WTC11 (cell line): ENCODE measurements at regions not wholly inside any gene's neighbourhood (a gene's known extent, or its start where the extent isn't known, plus 50 kb on each side); places are given as distances from the start of the nearest gene placed in this dataset.

ENCODE experiments used
- CREM ChIP-seq: sonication (generic); formaldehyde crosslinking; IDR thresholded peaks from 2 replicates; pipeline ENCODE4 v1.8.1; 2022; ENCODE audit warnings: mild to moderate bottlenecking, missing genetic modification reagents, moderate library complexity
- CTCF ChIP-seq: fragments of 200-600 bp; IDR thresholded peaks from 2 replicates; pipeline ENCODE4 v1.8.0; 2022; ENCODE audit warnings: antibody characterized with exemption
- GABPB1 ChIP-seq: sonication (generic); formaldehyde crosslinking; IDR thresholded peaks from 2 replicates; pipeline ENCODE4 v1.8.1; 2023; ENCODE audit warnings: mild to moderate bottlenecking, missing genetic modification reagents
- NR2C2 ChIP-seq: sonication (generic); formaldehyde crosslinking; IDR thresholded peaks from 2 replicates; pipeline ENCODE4 v1.8.0; 2022; ENCODE audit warnings: mild to moderate bottlenecking, missing genetic modification reagents
- NR3C1 ChIP-seq: sonication (generic); formaldehyde crosslinking; conservative IDR thresholded peaks from 2 replicates; pipeline ENCODE4 v1.8.1; 2023; ENCODE audit warnings: low read depth, mild to moderate bottlenecking, missing genetic modification reagents
- PRRX2 ChIP-seq: fragments of 250-450 bp; sonication (Bioruptor Pico); IDR thresholded peaks from 2 replicates; pipeline ENCODE4 v1.8.0; 2021; ENCODE audit warnings: mild to moderate bottlenecking
- ZNF232 ChIP-seq: sonication (generic); formaldehyde crosslinking; IDR thresholded peaks from 2 replicates; pipeline ENCODE4 v1.8.0; 2022; ENCODE audit warnings: mild to moderate bottlenecking, missing genetic modification reagents

- TF ChIP-seq CREM (no peak), ZNF232 (CRISPR knock-in tag) (no peak), CTCF (no peak), PRRX2 (CRISPR knock-in tag) (no peak), GABPB1 (CRISPR knock-in tag) (no peak), NR2C2 (CRISPR knock-in tag) (no peak), NR3C1 (CRISPR knock-in tag) (no peak)
Observed at GRCh38 chr7:11297764-11298163, 324.1 kb downstream of the PHF14 start.
